ENCODE measurements at regions not wholly inside any gene's neighbourhood (a gene's known extent, or its start where the extent isn't known, plus 50 kb on each side); places are given as distances from the start of the nearest gene placed in this dataset.
"Not testable (repeated sequence)": the region's sequence is repeated elsewhere in the genome, so short reads cannot be mapped to it uniquely, and the experiment has no call there.

DNA sequence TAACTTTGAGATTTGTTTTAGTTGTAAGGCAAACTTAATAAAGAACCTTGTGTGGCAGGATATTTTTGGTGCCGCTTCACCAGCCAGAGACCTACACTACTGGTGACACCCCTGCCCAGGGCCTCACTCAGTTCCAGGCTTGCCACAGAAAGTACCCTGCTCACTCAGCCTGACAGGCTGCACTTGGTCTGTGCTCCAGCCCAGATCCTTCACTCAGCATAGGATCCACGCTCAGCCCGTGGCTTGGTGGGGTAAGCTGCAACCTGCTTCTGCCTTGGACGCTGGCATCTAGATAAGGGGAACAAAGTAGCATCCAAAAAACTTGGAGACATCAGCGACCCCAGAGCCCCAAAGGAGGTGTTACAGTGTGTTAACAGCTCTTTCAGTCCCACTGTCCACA is 825.5 kb downstream of the EPHA3 start:
- no peak for DNase-seq

DNA sequence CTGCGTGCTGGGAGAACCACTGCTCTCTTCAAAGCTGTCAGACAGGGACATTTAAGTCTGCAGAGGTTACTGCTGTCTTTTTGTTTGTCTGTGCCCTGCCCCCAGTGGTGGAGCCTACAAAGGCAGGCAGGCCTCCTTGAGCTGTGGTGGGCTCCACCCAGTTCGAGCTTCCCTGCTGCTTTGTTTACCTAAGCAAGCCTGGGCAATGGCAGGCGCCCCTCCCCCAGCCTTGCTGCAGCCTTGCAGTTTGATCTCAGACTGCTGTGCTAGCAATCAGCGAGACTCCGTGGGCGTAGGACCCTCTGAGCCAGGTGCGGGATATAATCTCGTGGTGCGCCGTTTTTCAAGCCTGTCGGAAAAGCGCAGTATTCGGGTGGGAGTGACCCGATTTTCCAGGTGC is 837.0 kb downstream of the EPHA3 start:
- not testable (repeated sequence) for DNase-seq

DNA sequence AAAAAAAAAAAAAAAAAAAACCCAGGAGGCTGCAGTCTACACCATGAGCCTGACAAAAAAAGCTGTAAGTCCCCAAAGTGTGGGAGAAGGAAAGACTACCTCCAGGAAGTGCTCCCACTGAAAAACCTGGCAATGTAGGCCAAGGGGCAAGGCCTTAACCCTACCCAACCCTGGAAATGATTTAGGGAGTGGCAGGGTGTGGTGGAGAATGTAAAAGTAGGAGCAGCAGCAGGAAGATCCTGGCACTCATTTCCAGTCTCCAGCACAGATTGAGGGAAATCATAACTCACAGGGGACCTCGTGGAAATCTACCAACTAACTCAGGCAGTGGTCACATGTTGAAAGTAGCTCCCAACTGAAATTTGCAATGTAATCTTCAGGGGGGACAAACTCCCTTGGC is 839.5 kb downstream of the EPHA3 start:
- no peak for DNase-seq

DNA sequence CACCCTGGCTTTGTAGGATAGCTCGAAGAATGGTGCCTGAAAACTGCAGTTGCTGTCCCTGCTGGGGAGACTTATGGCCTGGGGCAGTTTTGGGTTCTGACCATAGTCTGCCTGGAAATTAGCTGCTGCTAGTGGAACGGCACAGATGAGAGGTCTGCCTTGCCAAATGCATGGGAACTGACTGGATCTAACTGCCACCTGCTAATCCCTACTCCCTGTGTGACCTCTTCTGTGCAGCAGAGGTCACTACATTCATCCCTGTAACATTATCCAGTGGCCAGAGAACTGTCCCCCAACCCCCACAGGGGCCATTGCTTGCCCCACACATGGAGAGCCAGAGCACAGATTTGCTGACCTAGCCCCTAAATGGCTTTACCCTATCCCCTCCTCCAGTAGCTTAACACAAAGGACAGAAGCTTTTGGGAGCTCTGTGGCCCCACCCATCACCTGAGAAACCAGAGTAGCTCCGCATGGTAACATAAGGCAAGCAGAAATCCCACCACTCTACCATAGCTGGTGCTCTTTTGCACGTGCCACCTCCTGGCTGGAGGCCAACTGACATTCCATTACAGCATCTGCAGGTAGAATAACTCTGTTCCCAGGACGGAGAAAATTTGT is 840.0 kb downstream of the EPHA3 start:
- DNase-seq: no peak

DNA sequence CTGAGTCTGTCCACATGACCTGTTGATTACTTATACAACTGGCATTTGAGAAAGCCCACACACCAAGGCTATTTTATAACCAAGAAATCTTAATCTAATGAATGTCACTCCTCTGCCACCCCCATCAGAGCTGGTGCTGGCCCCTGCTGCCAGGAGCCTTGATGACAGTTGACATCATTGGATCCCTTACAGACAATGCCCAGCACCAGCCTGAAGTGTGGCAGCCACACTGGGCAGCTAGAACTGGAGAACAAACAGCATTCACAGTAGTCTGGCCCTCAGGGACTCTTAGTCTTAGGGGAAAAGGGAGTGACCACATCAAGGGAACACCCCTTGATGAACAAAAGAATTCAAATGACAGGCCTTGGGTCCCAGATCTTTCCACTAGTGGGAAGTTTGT is 840.6 kb downstream of the EPHA3 start:
- no peak for DNase-seq

DNA sequence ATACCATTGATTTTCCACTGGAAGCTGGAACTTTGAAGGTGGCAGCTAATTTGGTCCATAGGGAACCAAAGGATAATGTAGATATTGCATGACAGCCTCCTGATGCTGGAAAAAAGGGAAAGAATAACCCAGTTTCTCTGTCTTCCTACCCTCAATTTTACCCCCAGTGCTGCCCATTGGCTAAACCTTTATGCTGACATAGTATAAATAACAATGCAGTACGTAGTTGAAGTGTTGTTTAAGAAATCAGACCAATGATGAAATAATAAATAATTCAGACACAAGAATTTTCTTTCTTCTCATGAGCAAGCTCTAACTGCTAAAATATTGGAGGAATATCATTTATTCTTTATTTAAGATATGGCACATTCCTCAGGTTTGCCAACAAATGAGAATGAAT is 843.4 kb downstream of the EPHA3 start:
- DNase-seq: no peak

DNA sequence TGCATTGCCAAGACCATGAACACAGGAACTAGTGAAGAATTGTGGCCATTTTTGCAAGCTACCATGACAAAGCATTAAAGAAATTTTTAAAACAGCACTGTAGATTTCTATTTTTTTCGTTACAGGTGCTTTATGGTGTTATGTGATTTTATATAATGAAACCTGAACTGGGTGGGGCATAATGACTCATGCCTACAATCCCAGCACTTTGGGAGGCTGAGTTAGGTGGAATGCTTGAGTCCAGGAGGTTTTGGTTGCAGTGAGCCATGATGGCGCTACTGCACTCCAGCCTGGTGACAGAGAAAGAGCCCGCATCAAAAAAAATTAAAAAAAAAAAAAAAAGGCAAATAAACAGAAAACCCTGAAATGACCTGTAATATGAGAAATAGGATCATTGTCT is 846.7 kb downstream of the EPHA3 start:
- no peak for DNase-seq

DNA sequence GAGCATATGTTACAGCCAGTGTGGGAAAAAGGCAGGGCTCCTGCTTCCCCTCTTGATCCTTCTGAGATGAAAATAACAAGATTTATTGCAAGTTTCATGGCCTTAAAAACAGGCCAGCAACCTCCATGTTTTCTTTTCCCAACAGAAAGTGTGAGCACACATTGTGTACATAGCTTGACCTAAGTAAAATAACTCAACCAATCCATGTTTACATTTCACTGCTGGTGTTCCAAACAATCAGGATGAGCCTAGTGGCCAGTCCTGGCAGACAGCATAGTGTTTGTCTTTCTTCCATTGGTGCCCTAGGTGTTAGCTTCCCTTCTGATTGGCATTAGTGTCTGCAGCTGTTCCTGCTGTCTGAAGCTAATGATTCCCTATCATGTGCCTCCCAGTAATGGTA is 847.7 kb downstream of the EPHA3 start:
- DNase-seq: no peak

DNA sequence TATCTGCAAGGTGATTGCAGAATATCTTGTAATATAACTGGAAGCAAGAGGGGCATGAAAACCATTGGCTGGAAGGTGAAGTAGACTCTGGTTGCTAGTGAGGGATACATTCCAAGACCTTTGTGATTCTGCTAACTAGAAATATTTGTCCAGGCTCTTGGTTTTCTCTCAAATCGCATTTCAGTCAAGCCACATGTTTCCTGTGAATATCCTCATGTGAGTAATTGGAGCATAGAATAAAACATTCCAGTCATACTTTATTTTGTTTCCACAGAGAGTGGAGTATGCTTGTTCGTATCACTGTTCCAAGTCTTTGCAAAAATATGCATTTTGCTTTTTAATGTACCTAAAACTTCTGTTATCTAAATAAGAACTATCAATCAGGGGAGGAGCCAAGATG is 850.0 kb downstream of the EPHA3 start:
- DNase-seq: peak; percentile 55

DNA sequence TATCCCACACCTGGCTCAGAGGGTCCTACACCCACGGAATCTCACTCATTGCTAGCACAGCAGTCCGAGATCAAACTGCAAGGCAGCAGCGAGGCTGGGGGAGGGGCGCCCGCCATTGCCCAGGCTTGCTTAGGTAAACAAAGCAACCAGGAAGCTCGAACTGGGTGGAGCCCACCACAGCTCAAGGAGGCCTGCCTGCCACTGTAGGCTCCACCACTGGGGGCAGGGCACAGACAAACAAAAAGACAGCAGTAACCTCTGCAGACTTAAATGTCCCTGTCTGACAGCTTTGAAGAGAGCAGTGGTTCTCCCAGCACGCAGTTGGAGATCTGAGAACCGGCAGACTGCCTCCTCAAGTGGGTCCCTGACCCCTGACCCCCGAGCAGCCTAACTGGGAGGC is 850.7 kb downstream of the EPHA3 start:
- DNase-seq: not testable (repeated sequence)

DNA sequence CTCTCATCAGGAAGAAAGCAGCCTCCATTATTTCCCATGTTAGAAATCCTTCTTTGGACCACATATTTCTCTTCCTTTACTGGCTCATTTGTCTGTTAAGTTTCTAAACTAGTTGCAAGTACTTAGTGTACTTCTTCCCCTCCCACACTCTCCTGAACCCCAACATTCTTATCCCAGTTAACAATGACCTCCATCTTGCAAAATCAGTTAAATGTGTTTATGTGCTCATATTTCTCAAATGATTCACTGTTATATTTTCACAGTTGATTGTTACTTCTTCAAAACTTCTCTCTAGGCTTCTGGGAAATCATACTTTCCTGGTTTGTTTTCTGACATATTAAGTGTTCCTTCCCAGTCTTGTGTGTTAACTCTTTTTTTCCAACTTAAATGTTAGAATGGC is 856.9 kb downstream of the EPHA3 start:
- DNase-seq: no peak

DNA sequence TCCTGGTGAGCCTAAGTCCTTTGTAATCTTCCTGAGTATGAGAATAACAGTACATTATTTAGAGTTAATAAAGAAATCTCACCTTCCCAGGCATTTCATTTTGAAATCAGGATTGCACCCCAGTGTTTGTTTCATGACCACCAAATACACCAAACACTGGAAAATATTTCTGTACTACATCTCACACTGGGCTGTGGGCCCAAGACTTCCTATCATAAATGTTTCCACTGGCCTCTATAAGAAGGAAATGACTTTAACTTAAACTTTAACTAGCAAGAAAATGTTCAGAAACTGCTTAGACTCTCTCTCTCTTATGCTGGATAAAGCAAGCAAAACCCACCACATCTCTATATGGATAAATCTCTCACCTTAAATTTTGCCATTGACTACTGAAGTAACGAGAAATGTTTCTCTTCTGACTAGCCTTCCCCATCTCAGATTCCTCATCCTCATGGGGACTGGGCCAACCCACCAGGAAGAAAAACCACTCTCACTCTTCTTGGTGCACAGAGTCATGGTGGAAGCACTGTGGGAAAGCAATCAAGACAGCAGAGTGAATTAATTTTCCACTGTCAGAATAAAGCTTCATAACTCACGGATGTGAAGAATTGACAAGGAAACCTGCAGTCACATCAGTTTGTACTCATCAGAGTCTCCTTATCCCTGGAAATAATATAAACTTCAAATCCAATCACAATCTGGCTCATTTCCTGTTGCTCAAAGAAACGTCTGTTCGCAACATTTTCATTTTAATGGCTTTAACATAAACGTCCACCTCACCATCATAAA is 859.6 kb downstream of the EPHA3 start:
- peak; percentile 72 for DNase-seq

DNA sequence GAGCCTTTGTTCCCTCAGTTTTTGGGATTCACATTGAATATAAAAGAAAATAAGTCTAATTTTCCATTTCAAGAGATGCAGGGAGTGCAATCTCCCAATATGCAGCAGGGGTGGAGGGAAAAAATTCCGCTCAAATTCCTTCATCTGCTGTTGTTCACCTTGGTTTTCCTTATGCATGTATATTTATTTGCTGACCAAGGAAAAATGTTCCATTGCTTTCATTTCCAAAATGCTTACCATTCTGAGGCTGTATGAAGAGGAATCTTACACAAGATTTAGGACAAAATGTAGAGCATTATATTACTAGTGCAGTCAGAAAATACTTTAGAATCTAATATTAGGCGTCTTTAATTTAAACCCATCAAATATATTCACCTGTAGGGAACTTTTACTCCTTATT is 863.9 kb downstream of the EPHA3 start:
- DNase-seq: no peak

DNA sequence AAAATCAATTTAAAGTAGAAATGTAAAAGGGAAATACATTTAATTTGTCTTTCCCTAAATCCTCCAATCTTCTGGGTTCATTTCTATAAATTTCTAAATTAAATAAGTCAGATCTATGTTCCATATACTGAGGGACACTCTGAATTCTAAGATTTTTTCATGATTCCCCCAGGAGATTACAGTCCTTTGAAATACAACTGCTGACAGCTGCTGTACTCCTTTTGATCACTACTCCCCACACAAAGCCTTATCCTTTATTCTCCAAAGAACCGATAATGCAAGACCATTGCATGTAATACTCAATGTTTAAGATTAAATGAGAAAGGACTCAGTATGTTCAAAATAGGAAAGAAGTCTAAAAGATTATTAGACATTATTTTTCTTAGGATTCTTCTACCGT is 865.7 kb downstream of the EPHA3 start:
- no peak for DNase-seq

DNA sequence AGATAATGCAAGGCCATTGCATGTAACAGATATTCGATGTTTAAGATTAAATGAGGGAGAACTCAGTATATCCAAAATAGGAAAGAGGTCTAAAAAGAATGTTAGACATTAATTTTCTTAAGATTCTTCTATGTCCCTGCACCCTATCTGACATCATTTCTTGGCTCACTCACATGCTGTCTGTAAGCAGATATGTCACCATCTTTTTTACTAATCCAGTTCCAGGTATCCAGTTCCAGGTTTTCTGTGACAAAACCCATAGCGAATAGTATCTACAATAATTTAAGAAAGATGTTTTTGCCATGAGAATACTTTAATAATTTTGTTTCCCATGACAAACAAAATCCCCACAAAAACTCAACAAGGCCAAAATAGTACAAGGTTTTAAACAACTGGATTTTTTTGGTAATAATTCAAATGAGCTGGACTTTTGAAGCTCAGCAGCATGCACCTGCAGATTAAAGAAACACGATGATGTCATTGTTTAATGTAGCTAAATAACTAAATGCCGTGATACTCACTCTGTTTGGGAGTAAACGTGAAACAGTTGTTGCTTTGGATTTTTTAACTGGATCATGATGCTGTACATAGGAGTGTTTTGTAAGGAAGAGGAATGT is 867.6 kb downstream of the EPHA3 start:
- peak; percentile 46 for DNase-seq

DNA sequence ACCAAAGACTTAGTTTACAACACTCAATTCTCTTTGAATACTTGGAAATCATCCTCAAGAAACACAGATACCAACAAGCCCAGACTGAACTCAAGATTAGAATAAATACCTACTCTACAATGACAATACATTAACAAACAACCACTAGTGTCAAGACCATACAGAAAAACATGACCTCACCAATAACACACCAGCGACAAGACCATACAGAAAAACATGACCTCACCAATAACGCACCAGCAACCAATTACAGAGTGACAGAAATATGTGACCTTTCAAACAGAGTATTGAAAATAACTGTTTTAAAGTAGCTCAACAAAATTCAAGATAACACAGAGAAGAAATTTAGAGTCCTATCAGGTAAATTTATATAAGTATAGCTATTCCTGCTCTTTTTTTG is 876.0 kb downstream of the EPHA3 start:
- DNase-seq: no peak

DNA sequence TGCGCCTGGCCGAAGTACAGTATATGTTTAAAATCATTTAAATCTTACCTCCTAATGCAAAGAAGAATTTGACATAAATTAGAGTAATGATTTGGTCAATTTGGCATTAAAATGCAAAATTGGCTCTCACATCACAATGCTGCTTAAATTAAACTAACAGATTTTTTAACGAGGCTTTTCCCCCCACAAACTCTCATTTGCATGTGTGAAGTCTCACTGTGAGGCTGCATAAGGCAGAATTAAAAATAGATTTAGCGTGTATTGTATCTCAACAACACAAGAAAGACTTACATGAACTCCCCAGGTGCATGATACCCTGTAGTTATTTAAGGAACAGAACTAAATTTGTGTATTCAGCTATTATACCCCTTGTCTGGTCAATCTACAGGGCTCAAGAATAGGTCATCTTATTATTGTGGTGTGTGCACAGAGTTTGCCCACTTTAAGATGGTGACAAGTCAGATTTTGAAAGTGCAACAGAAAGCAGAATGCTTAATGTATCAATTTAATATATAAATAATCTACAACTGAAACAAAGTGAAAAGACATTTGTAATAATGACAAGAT is 897.9 kb downstream of the EPHA3 start:
- DNase-seq: no peak

DNA sequence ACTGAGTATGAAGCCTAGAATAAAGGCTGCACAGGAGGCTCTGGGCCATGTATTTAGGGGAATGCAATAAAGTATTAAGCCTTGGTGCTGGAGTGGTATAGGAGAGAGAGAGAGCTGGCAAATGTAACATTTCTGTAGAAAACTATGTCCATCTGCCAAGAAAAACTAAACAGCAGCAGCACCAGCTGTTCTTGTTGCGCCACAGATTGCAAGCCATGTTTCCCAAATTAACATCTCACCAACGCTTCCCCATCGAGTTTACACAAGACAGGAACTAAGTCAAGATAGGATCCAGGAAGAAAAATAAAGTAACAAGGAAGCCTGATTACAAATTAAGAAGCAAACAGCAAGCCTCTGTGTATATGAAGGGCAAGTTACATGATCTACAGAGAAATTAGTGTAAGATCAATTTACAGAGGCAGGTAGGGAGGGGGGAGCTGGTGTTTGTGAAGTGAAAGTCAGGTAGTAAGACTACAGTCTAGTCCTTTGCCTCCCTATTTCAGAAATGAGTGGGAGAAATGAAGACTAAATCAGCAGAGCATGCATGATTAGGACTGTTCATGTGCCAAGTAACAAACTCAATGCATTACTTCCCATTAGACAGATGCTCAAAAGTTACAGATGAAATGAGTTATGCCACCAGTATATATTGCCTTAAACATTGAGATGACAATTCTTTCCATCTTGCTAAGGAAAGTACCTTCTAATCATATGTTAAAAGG is 900.5 kb downstream of the EPHA3 start:
- no peak for DNase-seq

DNA sequence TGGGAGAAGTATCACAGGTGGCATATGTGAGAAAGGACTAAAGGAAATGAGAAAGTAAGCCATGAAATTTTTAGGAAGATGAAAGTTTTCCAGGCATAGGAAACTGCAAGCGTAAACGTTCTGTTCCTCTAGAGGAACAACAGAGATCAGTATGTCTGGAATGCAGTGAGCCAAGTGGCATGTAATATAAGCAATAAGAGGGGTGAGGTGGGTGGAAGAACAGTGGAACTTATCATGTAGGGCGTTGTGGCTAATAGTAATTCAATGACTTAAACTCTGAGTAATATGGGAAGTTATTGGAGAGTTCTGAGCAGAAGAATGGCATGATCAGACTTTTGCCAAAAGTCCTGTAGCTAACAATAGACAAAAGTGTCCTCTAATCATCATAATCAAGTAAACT is 902.9 kb downstream of the EPHA3 start:
- DNase-seq: no peak

DNA sequence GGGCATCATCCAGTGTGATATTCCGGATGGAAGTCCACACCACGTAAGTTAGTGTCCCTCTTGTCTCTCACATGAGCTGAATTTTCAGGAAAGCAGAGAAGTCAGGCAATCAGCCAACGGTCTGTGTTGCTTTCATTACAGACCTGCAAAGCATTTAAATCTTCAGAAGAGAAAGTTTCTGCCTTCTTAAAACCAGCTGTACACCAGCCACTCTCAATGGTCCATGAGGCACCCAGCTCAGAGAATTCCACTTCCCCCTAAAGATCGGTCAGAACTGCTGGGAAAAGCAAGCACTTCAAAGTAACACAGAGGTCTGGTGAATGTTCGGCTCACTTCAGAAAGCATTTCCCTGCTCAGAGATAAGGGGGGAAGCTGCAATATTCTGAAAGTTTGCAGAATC is 903.7 kb downstream of the EPHA3 start:
- peak; percentile 60 for DNase-seq

DNA sequence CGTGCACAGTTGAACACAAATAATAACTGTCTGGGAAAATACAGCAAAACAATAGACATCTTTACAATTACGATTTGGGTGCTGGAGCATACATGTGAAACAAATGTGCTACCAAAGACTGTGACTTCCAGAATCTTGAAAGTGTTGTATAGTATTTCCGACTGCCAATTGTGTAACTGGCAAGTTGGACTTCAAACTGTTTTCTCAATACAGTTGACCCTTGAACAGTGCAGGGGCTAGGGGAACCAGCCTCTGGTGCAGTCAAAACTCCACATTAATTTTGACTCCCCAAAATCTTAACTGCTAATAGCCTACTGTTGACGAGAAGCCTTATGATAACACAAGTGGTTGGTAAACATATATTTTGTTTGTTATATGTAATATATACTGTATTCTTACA is 904.2 kb downstream of the EPHA3 start:
- DNase-seq: no peak

DNA sequence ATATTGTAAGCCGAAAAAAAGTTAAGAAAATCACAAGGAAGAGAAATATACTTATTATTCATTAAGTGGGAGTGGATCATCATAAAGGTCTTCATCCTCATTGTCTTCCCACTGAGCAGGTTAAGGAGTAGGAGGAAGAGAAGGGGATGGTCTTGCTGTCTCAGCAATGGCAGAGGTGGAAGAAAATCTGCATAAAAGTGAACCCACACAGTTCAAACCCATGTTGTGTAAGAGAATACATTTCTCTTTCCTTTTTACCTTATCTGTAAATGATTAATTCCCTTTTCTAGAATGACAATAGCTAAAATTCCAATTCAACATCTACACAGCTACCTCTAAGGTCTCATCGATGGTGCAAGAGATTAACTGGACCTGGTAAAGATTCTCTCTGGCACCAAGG is 904.6 kb downstream of the EPHA3 start:
- no peak for DNase-seq
